ENCODE measurements at regions not wholly inside any gene's neighbourhood (a gene's known extent, or its start where the extent isn't known, plus 50 kb on each side); places are given as distances from the start of the nearest gene placed in this dataset.

GRCh38 chr12:111027431-111027830 lies 107.1 kb upstream of the MYL2 start:
- no peak for DNase-seq
- intact Hi-C loops (cut with DNase I): loop anchor here (10.0 kb wide), 1 partner anchor 287 kb away; no protein-coding TSS in a partner anchor

- DNase-seq: no peak
- intact Hi-C loops (cut with DNase I): loop anchor here (10.0 kb wide), 1 partner anchor 289 kb away; no protein-coding TSS in a partner anchor
These were observed 105.5 kb upstream of the MYL2 start for GRCh38 chr12:111025792-111026430.

- intact Hi-C loops (cut with DNase I): loop anchor here (10.0 kb wide), 1 partner anchor 290 kb away; no protein-coding TSS in a partner anchor
- no peak for DNase-seq
These were observed 104.9 kb upstream of the MYL2 start for GRCh38 chr12:111025301-111025700.

GRCh38 chr12:111024205-111024801 lies 103.9 kb upstream of the MYL2 start:
- intact Hi-C loops (cut with DNase I): loop anchor here (10.0 kb wide), 1 partner anchor 290 kb away; no protein-coding TSS in a partner anchor
- peak in 40 of 42 donors; percentile 2 to 76 (median 42) for DNase-seq

- DNase-seq: no peak
- intact Hi-C loops (cut with DNase I): loop anchor here (10.0 kb wide), 1 partner anchor 292 kb away; no protein-coding TSS in a partner anchor
These were observed 102.0 kb upstream of the MYL2 start for GRCh38 chr12:111022386-111022785.

- no peak for DNase-seq
- intact Hi-C loops (cut with DNase I): no loop called here
These were observed 94.2 kb upstream of the MYL2 start for GRCh38 chr12:111014547-111014946.

GRCh38 chr12:111012918-111013317 lies 92.5 kb upstream of the MYL2 start:
- DNase-seq: no peak
- intact Hi-C loops (cut with DNase I): no loop called here

- DNase-seq: no peak
- intact Hi-C loops (cut with DNase I): no loop called here
These were observed 91.7 kb upstream of the MYL2 start for GRCh38 chr12:111011999-111012600.

GRCh38 chr12:111010916-111011657 lies 90.7 kb upstream of the MYL2 start:
- no peak for DNase-seq
- intact Hi-C loops (cut with DNase I): no loop called here

GRCh38 chr12:111010061-111010460 lies 89.7 kb upstream of the MYL2 start:
- intact Hi-C loops (cut with DNase I): no loop called here
- no peak for DNase-seq

- intact Hi-C loops (cut with DNase I): no loop called here
- no peak for DNase-seq
These were observed 86.2 kb upstream of the MYL2 start for GRCh38 chr12:111006621-111007020.

GRCh38 chr12:110998971-110999370 lies 78.6 kb upstream of the MYL2 start:
- no peak for DNase-seq
- intact Hi-C loops (cut with DNase I): no loop called here

GRCh38 chr12:110998165-110998564 lies 77.8 kb upstream of the MYL2 start:
- intact Hi-C loops (cut with DNase I): no loop called here
- no peak for DNase-seq

GRCh38 chr12:110996415-110996814 lies 76.0 kb upstream of the MYL2 start:
- intact Hi-C loops (cut with DNase I): no loop called here
- no peak for DNase-seq

GRCh38 chr12:110995615-110996014 lies 75.2 kb upstream of the MYL2 start:
- no peak for DNase-seq
- intact Hi-C loops (cut with DNase I): no loop called here

GRCh38 chr12:110995016-110995415 lies 74.6 kb upstream of the MYL2 start:
- DNase-seq: no peak
- intact Hi-C loops (cut with DNase I): no loop called here

GRCh38 chr12:110993434-110993833 lies 73.1 kb upstream of the MYL2 start:
- DNase-seq: no peak
- intact Hi-C loops (cut with DNase I): no loop called here

GRCh38 chr12:110992909-110993308 lies 72.5 kb upstream of the MYL2 start:
- intact Hi-C loops (cut with DNase I): no loop called here
- DNase-seq: no peak

- DNase-seq: no peak
- intact Hi-C loops (cut with DNase I): no loop called here
These were observed 63.4 kb upstream of the MYL2 start for GRCh38 chr12:110983811-110984210.

- intact Hi-C loops (cut with DNase I): no loop called here
- no peak for DNase-seq
These were observed 52.5 kb upstream of the MYL2 start for GRCh38 chr12:110972866-110973265.

All from head of caudate nucleus (tissue), 42 donors.